Activated CD4-positive, alpha-beta T cell treated with anti-CD3 and anti-CD28 coated beads for 1 hour (primary cell): ENCODE measurements at regions not wholly inside any gene's neighbourhood (a gene's known extent, or its start where the extent isn't known, plus 50 kb on each side); places are given as distances from the start of the nearest gene placed in this dataset.
A peak's percentile ranks its signal among the peaks of the same experiment; 100 is the strongest.

Source experiments
- DNase-seq: peaks from one replicate; pipeline ENCODE4 v3.0.0-alpha.2; 2020

DNA sequence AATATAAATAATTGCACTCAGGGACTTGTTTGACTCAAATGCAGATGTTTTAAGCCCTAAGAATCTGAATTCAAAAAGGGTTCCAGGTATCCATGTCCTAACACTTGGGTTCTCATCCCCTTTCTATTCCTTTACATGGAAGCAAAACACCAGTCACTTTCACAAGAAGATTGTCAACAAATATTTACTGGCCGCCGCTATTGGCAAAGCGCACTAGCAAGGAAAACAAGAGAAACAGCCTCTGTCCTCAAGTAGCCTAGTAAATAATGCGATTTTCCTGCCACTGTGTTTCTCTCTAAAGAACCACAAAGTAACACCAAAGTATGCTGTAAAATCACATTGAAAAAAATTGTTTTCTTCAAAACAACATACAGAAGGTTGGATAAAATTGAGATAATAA, 66.7 kb upstream of the EZH2 start:
- no peak for DNase-seq

DNA sequence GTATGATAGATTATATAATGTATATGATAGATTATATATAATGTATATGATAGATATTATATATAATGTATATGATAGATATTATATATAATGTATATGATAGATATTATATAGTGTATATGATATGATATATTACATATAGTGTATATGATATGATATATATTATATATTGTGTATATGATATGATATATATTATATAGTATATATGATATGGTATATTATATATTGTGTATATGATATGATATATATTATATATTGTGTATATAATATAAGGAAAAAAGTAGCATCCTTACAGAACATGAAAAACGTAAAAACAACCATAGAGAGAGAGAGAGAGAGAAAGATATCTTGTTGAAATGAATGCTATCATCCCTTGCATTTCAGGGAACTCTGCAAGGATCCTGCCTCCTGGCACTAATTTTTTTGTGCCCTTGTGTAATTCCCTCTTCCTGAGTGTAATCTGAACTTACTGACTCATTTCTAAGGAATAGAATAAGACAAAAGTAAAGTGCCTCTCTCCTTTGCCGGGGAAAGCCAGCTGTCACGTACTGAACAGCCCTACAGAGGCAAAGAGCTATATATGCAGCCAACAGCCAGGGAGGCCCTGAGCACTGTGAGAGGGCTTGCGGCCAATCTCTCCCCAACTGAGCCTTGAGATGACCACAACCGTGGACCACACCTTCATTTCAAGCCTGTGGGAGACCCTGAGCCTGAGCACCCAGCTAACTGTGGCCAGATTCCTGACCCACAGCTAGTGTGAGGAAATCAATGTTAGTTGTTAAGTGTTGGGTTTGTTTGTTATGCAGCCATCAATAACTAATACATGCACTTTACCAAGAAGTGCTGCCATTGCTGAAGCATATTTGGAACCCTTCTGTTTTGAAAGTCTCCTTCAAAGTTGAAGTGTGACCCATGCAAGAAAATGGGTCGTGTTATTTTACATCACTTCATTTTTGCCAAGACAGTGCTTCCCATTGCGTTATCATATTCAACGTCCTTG, 61.1 kb upstream of the EZH2 start:
- DNase-seq, result no peak

DNA sequence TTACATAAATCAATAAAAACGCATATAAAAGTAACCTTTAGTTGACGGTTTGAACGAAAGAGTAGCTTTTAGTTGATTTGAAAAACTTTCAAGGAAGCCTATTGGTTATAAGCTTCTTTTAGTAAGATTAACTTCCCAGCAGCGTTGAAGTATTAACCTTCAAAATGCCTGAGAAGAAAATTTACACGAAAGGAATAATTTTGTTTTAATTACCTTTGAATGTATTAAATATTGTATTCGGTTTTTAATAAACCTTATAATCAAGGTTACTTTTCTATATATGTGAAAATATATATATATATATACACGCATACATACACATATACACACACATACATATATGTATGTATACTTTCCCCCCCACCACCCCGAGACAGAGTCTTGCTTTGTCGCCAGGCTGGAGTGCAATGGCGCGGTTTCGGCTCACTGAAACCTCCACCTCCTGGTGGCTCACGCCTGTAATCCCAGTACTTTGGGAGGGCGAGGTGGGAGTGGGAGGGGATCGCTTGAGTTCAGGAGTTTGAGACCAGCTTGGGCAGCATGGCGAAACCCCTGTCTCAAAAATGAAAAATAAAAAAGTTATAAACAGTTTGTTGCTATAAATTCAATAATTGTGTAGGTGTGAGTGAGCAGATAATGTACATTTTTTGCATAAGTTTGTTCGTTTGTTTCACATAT, 57.6 kb upstream of the EZH2 start:
- peak; percentile 44 for DNase-seq

DNA sequence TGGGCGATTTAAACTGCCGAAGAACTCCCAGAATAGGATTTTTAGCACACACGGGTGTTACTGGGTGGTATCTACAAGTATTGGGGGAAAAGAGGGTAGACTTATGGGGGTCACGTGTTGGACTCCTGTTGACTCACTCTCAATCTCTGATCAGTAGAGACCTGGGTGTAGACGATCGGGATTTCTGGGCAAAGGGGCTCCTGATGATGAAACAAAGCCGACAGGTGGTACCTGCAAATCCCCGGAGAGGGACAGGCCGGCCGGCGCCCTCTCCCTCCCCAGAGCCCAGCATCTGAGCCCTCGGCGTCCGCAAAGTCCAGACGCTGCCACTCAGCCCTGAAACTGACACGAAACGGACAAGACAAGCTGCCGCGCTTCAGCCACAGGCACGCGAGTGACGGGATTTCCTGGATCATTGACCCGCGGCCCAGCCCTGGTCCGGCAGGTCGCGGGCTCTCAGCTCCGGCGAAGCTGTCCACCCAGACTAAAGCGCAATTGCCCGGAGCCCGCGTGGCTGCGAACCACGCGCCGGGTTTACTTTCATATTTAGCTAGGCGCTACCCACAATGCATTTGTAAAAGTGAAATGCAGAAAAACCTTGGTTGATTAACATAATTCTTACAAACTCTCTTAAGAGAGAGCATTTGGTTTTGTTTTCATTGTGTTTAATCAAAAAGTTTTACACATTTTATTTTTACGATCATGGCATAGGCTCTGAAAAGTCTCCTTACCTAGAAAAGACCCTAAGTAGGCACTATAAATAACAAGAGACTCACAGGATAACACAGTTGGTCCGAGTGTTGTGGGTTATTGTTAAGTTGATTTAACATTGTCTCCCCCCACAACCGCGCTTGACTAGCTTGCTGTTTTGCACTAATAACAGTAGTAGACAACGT, 56.9 kb upstream of the EZH2 start:
- DNase-seq, result peak; percentile 50

DNA sequence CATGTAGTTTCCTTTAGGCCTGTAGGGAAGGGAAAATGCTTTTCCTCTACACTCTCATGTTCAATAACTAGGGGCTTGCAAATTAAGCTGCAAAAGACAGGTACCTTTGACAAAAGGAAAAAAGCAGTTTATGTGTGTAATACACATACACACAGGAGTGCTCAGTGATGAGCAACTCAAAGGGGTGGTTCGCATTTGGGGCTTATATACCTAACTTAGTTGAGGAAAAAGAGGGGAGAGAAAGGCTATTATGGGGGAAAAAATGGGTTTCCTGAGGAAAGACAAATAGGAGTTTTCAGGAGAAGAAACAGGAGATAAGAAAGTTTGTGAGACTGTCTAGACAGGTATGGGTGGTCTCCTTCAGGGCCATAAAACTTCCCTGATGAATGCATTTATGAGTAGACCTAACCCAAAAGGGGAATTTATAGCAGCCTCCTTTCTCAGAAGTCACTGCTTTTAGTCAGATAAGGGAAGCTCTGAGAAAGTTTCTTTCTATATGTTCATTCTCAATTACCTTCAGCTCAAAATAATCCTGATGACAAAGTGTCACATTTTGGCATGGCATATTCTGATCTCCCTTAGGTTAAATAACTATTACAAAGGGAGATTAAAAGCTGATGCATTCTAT, 55.2 kb upstream of the EZH2 start:
- no peak for DNase-seq

DNA sequence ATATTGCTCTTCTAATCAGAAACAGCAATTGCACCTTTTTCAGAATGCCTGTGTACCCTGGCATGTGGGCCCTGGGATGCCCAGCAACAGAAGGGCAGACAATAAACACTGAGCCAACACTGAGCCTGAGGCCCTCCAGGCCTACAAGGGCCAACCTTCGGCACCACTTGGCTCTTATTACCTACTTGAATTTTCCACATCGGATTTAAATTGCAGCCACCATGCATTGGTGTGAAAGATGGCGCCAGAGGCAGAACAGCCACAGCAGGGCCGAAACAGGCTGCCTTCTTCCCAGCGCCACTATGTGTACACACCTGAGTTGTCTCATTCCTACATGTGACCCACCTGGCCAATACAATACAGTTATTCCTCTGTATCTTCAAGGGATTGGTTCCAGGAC, 51.4 kb upstream of the EZH2 start:
- DNase-seq, result no peak
